ENCODE measurements at regions not wholly inside any gene's neighbourhood (a gene's known extent, or its start where the extent isn't known, plus 50 kb on each side); places are given as distances from the start of the nearest gene placed in this dataset.

- TF ChIP-seq POLR2A (IDR thresholded peaks at IDR 0.05) (no peak), CTCF (IDR thresholded peaks at IDR 0.05) (no peak)
Observed at GRCh38 chr18:1147730-1148129, 243.1 kb downstream of the ADCYAP1 start.
